ENCODE measurements at regions not wholly inside any gene's neighbourhood (a gene's known extent, or its start where the extent isn't known, plus 50 kb on each side); places are given as distances from the start of the nearest gene placed in this dataset.
"Not testable (repeated sequence)": the region's sequence is repeated elsewhere in the genome, so short reads cannot be mapped to it uniquely, and the experiment has no call there.

DNA sequence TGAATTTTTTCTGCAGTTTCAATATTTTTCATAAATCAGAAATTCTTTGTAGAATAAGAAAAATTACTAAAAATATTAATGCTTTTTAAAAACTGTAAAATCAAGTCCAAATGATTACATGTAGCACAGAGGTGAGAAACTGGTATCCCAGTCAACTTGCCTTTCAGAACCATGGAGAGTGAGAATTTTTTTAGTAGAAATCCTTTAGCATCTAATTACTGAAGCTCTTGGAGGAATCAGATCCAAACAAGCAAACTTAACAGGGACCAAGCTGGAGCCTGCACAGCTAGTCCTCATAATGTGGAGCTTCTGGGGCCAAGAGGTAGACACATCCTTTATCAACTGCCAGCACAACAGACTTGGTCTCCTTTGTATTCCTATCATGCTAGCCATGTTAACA is 724.5 kb downstream of the TFAP2A start:
- no peak for ATAC-seq (ENCODE audit: insufficient read depth, low FRiP score)
- H3K36me3 ChIP-seq (ENCODE audit: control insufficient read depth in 4 of 4, insufficient read depth in 4 of 4, low read length in 4 of 4): no peaks in the 10 kb centered on the region
- TF ChIP-seq, protein P1, sequence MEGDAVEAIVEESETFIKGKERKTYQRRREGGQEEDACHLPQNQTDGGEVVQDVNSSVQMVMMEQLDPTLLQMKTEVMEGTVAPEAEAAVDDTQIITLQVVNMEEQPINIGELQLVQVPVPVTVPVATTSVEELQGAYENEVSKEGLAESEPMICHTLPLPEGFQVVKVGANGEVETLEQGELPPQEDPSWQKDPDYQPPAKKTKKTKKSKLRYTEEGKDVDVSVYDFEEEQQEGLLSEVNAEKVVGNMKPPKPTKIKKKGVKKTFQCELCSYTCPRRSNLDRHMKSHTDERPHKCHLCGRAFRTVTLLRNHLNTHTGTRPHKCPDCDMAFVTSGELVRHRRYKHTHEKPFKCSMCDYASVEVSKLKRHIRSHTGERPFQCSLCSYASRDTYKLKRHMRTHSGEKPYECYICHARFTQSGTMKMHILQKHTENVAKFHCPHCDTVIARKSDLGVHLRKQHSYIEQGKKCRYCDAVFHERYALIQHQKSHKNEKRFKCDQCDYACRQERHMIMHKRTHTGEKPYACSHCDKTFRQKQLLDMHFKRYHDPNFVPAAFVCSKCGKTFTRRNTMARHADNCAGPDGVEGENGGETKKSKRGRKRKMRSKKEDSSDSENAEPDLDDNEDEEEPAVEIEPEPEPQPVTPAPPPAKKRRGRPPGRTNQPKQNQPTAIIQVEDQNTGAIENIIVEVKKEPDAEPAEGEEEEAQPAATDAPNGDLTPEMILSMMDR (IDR thresholded peaks at IDR 0.05; ENCODE audit: control extremely low read depth, extremely low read depth): no peak
- DNase-seq: no peak
- no peaks in the 10 kb centered on the region for H3K27me3 ChIP-seq (ENCODE audit: control insufficient read depth in 3 of 3, insufficient read depth in 3 of 3, low read length in 2 of 3)
- H3K9me3 ChIP-seq (ENCODE audit: control insufficient read depth in 4 of 4, insufficient read depth in 3 of 4, low read length in 3 of 4): no peaks in the 10 kb centered on the region
- H3K27ac ChIP-seq (ENCODE audit: low read depth in 1 of 2, low read length in 1 of 2): no peak overlapping the region
- H3K9ac ChIP-seq (ENCODE audit: insufficient read depth in 1 of 2, low read length in 2 of 2): no peak overlapping the region
- no peak overlapping the region for H3K4me3 ChIP-seq
- no peaks in the 10 kb centered on the region for H3K4me1 ChIP-seq (ENCODE audit: control insufficient read depth in 5 of 5, insufficient read depth in 5 of 5, low read length in 5 of 5)

DNA sequence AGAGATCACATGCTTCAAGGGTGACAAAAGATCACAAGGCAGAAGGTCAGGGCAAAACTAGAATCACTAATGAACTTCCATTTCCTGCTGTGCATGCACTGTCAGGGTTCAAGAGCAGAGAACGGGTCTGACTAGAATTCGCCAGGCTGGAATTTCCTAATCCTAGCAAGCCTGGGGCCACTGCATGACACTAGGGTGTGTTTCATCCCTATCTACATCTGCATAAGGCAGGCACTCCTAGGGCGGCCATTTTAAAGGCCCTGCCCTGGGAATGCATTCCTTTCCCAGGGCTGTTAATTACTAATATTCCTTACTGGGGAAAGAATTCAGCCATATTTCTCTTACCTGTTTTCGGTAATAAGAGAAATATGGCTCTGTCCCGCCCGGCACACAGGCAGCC is 734.1 kb downstream of the TFAP2A start:
- 90 to 92% methylated on average over 6 of the region's 6 CpGs for WGBS, 2 donors
- H3K27me3 ChIP-seq (ENCODE audit: control insufficient read depth in 3 of 3, insufficient read depth in 3 of 3, low read length in 2 of 3): not testable (repeated sequence)

DNA sequence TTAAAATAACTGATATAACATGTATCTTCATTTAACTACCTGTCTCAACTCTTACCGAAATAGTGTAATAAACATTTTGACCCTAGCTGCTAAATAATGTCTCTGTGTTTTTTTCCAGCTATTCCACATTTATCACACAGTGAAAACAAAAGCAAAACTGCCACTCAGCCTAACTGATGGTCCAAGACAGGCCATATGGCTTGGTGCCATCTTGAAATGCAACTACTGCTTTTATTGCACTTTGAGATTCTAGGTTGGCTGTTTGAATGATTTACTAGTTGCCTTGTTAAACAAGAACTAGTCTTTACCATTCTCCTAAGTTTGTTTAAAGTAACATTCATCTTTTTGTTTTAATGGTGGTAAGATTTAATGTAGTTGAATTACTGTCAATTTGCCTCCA is 739.8 kb downstream of the TFAP2A start:
- Histone ChIP-seq H3K27ac (ENCODE audit: low read depth in 1 of 2, low read length in 1 of 2) (no peak overlapping the region), H3K9me3 (ENCODE audit: control insufficient read depth in 4 of 4, insufficient read depth in 3 of 4, low read length in 3 of 4) (peaks cover 0 to 4% (median 0%) of the 10 kb centered on the region in 4 donors), H3K9ac (ENCODE audit: insufficient read depth in 1 of 2, low read length in 2 of 2) (no peak overlapping the region), H3K4me3 (no peak overlapping the region), H3K36me3 (ENCODE audit: control insufficient read depth in 4 of 4, insufficient read depth in 4 of 4, low read length in 4 of 4) (no peaks in the 10 kb centered on the region), H3K4me1 (ENCODE audit: control insufficient read depth in 5 of 5, insufficient read depth in 5 of 5, low read length in 5 of 5) (no peaks in the 10 kb centered on the region), H3K27me3 (ENCODE audit: control insufficient read depth in 3 of 3, insufficient read depth in 3 of 3, low read length in 2 of 3) (no peaks in the 10 kb centered on the region)
- TF ChIP-seq, protein P1 (IDR thresholded peaks at IDR 0.05; ENCODE audit: control extremely low read depth, extremely low read depth): no peak
- DNase-seq (no peak), ATAC-seq (ENCODE audit: insufficient read depth, low FRiP score) (no peak)
- 66 to 71% methylated on average over 1 of the region's 1 CpG for WGBS, 2 donors

More for the DNA sequence above, 734.1 kb downstream of the TFAP2A start:
- not testable (repeated sequence) for H3K9ac ChIP-seq (ENCODE audit: insufficient read depth in 1 of 2, low read length in 2 of 2); H3K4me3 ChIP-seq; H3K9me3 ChIP-seq (ENCODE audit: control insufficient read depth in 4 of 4, insufficient read depth in 3 of 4, low read length in 3 of 4); H3K4me1 ChIP-seq (ENCODE audit: control insufficient read depth in 5 of 5, insufficient read depth in 5 of 5, low read length in 5 of 5); H3K36me3 ChIP-seq (ENCODE audit: control insufficient read depth in 4 of 4, insufficient read depth in 4 of 4, low read length in 4 of 4); H3K27ac ChIP-seq (ENCODE audit: low read depth in 1 of 2, low read length in 1 of 2); DNase-seq; ATAC-seq (ENCODE audit: insufficient read depth, low FRiP score)

DNA sequence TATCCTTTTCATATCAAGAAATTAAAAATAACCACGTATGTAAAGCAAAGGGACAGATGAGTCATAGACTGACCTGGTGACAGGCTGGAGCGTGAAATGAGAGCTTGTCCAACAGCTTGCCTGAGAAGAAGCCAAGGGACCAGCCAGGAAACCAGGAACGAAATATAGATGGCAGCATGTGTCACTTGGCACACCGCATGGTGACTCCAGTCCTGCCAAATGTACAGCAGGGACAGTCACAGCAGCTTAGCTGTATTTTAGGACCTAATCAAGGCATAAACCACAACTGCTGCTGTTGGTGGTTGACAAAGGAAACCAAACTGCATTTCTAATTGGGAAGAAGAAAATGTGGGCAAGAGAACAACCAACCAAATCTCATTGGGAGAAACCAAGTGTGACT is 755.0 kb downstream of the TFAP2A start:
- no peaks in the 10 kb centered on the region for H3K9me3 ChIP-seq (ENCODE audit: control insufficient read depth in 4 of 4, insufficient read depth in 3 of 4, low read length in 3 of 4)
- DNase-seq: no peak
- no peak for ATAC-seq (ENCODE audit: insufficient read depth, low FRiP score)
- H3K9ac ChIP-seq (ENCODE audit: insufficient read depth in 1 of 2, low read length in 2 of 2): no peak overlapping the region
- TF ChIP-seq, protein P1 (IDR thresholded peaks at IDR 0.05; ENCODE audit: control extremely low read depth, extremely low read depth): no peak
- no peaks in the 10 kb centered on the region for H3K4me1 ChIP-seq (ENCODE audit: control insufficient read depth in 5 of 5, insufficient read depth in 5 of 5, low read length in 5 of 5)
- no peak overlapping the region for H3K4me3 ChIP-seq
- no peaks in the 10 kb centered on the region for H3K36me3 ChIP-seq (ENCODE audit: control insufficient read depth in 4 of 4, insufficient read depth in 4 of 4, low read length in 4 of 4)
- no peak overlapping the region for H3K27ac ChIP-seq (ENCODE audit: low read depth in 1 of 2, low read length in 1 of 2)
- H3K27me3 ChIP-seq (ENCODE audit: control insufficient read depth in 3 of 3, insufficient read depth in 3 of 3, low read length in 2 of 3): no peaks in the 10 kb centered on the region
- WGBS, 2 donors: 87% methylated on average over 4 of the region's 4 CpGs
